Ovary (tissue), 3 donors: ENCODE measurements at regions not wholly inside any gene's neighbourhood (a gene's known extent, or its start where the extent isn't known, plus 50 kb on each side); places are given as distances from the start of the nearest gene placed in this dataset.

Source experiments
- EP300 ChIP-seq: sonication (generic); formaldehyde crosslinking; IDR thresholded peaks from one replicate; pipeline ENCODE4 v1.6.1; 2017; ENCODE audit warnings: antibody characterized with exemption
- POLR2A ChIP-seq: fragments of 450-650 bp; IDR thresholded peaks from one replicate; pipeline ENCODE4 v1.6.1; 2017; ENCODE audit warnings: antibody characterized with exemption, mild to moderate bottlenecking, moderate library complexity
- TF ChIP-seq, protein P1 (sequence below), 3 donors: fragments of 450-650 bp in 2 of 3; fragments of 200-600 bp in 1 of 3; IDR thresholded peaks; one replicate each; pipeline versions ENCODE4 v1.5.1 to v1.8.0; 2016 to 2022; ENCODE audit warnings: antibody characterized with exemption in 3 of 3, mild to moderate bottlenecking in 1 of 3
- donor health status: DM: no; HTN: no; CAD: no.

DNA sequence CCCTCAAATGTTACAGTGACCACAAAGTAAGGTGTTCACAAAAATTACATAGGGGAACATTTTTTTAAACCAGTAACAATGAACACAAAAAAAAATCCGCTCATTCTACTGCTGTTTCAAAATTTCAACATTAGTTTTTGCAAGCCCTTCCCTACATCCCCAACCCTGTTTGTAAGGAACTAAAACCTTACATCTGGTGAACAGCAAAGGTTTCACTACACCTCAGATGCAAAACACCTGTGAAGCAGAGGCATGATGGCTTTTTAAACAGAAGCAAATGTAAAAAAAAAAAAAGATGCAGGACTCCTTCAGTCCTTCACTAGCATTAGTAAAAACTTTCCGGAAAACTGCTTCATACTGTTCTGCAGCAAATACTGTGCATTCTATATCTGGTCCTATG, 50.0 kb upstream of the API5 start:
- TF ChIP-seq POLR2A (no peak), EP300 (no peak)
- TF ChIP-seq, protein P1, sequence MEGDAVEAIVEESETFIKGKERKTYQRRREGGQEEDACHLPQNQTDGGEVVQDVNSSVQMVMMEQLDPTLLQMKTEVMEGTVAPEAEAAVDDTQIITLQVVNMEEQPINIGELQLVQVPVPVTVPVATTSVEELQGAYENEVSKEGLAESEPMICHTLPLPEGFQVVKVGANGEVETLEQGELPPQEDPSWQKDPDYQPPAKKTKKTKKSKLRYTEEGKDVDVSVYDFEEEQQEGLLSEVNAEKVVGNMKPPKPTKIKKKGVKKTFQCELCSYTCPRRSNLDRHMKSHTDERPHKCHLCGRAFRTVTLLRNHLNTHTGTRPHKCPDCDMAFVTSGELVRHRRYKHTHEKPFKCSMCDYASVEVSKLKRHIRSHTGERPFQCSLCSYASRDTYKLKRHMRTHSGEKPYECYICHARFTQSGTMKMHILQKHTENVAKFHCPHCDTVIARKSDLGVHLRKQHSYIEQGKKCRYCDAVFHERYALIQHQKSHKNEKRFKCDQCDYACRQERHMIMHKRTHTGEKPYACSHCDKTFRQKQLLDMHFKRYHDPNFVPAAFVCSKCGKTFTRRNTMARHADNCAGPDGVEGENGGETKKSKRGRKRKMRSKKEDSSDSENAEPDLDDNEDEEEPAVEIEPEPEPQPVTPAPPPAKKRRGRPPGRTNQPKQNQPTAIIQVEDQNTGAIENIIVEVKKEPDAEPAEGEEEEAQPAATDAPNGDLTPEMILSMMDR (IDR thresholded peaks at IDR 0.05): no peak
